ENCODE measurements at regions not wholly inside any gene's neighbourhood (a gene's known extent, or its start where the extent isn't known, plus 50 kb on each side); places are given as distances from the start of the nearest gene placed in this dataset.

- TF ChIP-seq CTCF (conservative IDR thresholded peaks at IDR 0.05) (no peak), EZH2 (IDR thresholded peaks at IDR 0.05; ENCODE audit: low read depth) (no peak)
- Histone ChIP-seq H3K4me2 (peak overlapping the region; percentile 27), H3K27me3 (ENCODE audit: insufficient read depth, low read depth) (no peaks in the 10 kb centered on the region), H3K79me2 (ENCODE audit: low read depth) (no peaks in the 10 kb centered on the region), H3K9me2 (ENCODE audit: insufficient read depth) (no peaks in the 10 kb centered on the region), H3K9me3 (ENCODE audit: insufficient read depth, low read depth) (peaks cover 38% of the 10 kb centered on the region), H4K20me1 (ENCODE audit: insufficient read depth) (no peaks in the 10 kb centered on the region), H3F3A (ENCODE audit: insufficient read depth, low read depth) (peaks cover 31% of the 10 kb centered on the region), H3K27ac (peak overlapping the region; percentile 92), H3K36me3 (ENCODE audit: low read depth) (peaks cover 10% of the 10 kb centered on the region), H3K4me1 (replicated peaks; ENCODE audit: insufficient read depth) (peaks cover 52% of the 10 kb centered on the region), H2AFZ (peak overlapping the region; percentile 61; the same call in 1 of the 2 replicates), H3K4me3 (no peak overlapping the region)
- CTCF ChIA-PET, result no interaction called here
- POLR2A ChIA-PET (ENCODE audit: unreplicated experiment), result no interaction called here
- BruUV-seq (replicated peaks), result no TSS peak
- intact Hi-C loops (cut with micrococcal nuclease; ENCODE audit: unreplicated experiment), result no loop called here
- peak in 1 of 2 experiments; percentile 88 for DNase-seq
Measured at GRCh38 chr6:141548966-141549365, 583.8 kb upstream of the GJE1 start.

- Histone ChIP-seq H3K27me3 (ENCODE audit: insufficient read depth, low read depth) (no peaks in the 10 kb centered on the region), H3K27ac (no peak overlapping the region), H3F3A (ENCODE audit: insufficient read depth, low read depth) (no peaks in the 10 kb centered on the region), H3K4me1 (replicated peaks; ENCODE audit: insufficient read depth) (peaks cover 13% of the 10 kb centered on the region; the same call in 1 of the 2 replicates), H3K9me3 (ENCODE audit: insufficient read depth, low read depth) (peaks cover 22% of the 10 kb centered on the region; the same call in 1 of the 2 replicates), H3K4me2 (no peak overlapping the region), H3K79me2 (ENCODE audit: low read depth) (no peaks in the 10 kb centered on the region), H3K4me3 (no peak overlapping the region), H3K36me3 (ENCODE audit: low read depth) (no peaks in the 10 kb centered on the region), H3K9me2 (ENCODE audit: insufficient read depth) (peaks cover 1% of the 10 kb centered on the region; the same call in 1 of the 2 replicates), H4K20me1 (ENCODE audit: insufficient read depth) (no peaks in the 10 kb centered on the region), H2AFZ (0 out of 2 replicates have a peak overlapping the region, but pooled peaks have one; percentile 27)
- BruUV-seq (replicated peaks), result no TSS peak
- DNase-seq, result no peak
- no peak for TF ChIP-seq CTCF (conservative IDR thresholded peaks at IDR 0.05)
- TF ChIP-seq EZH2 (IDR thresholded peaks at IDR 0.05; ENCODE audit: low read depth), result no peak
- ChIA-PET POLR2A (ENCODE audit: unreplicated experiment) (no interaction called here), CTCF (no interaction called here)
- intact Hi-C loops (cut with micrococcal nuclease; ENCODE audit: unreplicated experiment), result no loop called here
Measured at GRCh38 chr6:141541581-141542324, 591.0 kb upstream of the GJE1 start.

GRCh38 chr6:141540207-141540606 lies 592.5 kb upstream of the GJE1 start:
- DNase-seq, result no peak
- Histone ChIP-seq H4K20me1 (ENCODE audit: insufficient read depth) (no peaks in the 10 kb centered on the region), H3K36me3 (ENCODE audit: low read depth) (no peaks in the 10 kb centered on the region), H3K4me2 (no peak overlapping the region), H3K27ac (no peak overlapping the region), H3F3A (ENCODE audit: insufficient read depth, low read depth) (no peaks in the 10 kb centered on the region), H2AFZ (no peak overlapping the region), H3K9me3 (ENCODE audit: insufficient read depth, low read depth) (peaks cover 25% of the 10 kb centered on the region; the same call in 1 of the 2 replicates), H3K27me3 (ENCODE audit: insufficient read depth, low read depth) (no peaks in the 10 kb centered on the region), H3K4me1 (replicated peaks; ENCODE audit: insufficient read depth) (peaks cover 13% of the 10 kb centered on the region; the same call in 1 of the 2 replicates), H3K9me2 (ENCODE audit: insufficient read depth) (peaks cover 8% of the 10 kb centered on the region; the same call in 1 of the 2 replicates), H3K4me3 (no peak overlapping the region), H3K79me2 (ENCODE audit: low read depth) (no peaks in the 10 kb centered on the region)
- intact Hi-C loops (cut with micrococcal nuclease; ENCODE audit: unreplicated experiment), result no loop called here
- POLR2A ChIA-PET (ENCODE audit: unreplicated experiment), result no interaction called here
- CTCF ChIA-PET, result no interaction called here
- no TSS peak for BruUV-seq (replicated peaks)
- no peak for TF ChIP-seq CTCF (conservative IDR thresholded peaks at IDR 0.05)
- TF ChIP-seq EZH2 (IDR thresholded peaks at IDR 0.05; ENCODE audit: low read depth), result no peak

All from PC-9 (cell line).